HG03139 (cell line): ENCODE measurements at regions not wholly inside any gene's neighbourhood (a gene's known extent, or its start where the extent isn't known, plus 50 kb on each side); places are given as distances from the start of the nearest gene placed in this dataset.
"Not testable (repeated sequence)": the region's sequence is repeated elsewhere in the genome, so short reads cannot be mapped to it uniquely, and the experiment has no call there.

Experiments used
- ATAC-seq: cut with Tn5 transposase; IDR thresholded peaks from one replicate; pipeline ENCODE4 v1.9.1; 2021; ENCODE audit not compliant: unreplicated experiment

DNA sequence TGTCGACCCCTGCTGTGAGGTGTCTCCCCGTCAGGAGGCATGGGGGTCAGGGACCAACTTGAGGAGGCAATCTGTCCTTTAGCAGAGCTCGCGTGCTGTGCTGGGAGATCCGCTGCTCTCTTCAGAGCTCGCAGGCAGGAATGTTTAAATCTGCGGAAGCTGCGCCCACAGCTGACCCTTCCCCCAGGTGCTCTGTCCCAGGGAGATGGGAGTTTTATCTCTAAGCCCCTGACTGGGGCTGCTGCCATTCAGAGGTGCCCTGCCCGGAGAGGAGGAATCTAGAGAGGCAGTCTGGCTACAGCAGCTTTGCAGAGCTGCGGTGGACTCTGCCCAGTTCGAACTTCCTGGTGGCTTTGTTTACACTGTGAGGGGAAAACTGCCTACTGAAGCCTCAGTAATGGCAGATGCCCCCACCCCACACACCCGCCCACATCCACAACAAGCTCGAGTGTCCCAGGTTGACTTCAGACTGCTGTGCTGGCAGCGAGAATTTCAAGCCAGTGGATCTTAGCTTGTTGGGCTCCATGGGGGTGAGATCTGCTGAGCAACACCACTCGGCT is 133.1 kb downstream of the CENPC start:
- not testable (repeated sequence) for ATAC-seq

DNA sequence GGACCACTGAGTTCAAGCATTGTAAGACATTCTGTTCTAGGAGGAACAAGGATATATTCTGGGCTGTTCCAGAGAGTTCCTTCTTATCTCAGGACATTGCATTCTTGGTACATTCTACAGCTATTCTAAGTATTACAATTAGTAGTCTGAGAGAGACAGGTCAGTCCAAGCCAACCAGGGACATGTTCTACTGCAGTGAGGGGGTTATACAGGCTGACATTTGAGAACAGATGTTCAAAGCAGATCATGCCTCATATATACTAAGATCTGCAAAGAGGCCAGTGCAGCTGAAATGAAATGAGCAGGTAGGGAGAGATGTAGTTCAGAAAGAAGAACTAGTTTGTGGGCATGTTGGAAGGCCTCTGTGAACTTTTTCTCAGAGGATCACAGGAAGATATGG is 142.0 kb downstream of the CENPC start:
- ATAC-seq, result no peak

DNA sequence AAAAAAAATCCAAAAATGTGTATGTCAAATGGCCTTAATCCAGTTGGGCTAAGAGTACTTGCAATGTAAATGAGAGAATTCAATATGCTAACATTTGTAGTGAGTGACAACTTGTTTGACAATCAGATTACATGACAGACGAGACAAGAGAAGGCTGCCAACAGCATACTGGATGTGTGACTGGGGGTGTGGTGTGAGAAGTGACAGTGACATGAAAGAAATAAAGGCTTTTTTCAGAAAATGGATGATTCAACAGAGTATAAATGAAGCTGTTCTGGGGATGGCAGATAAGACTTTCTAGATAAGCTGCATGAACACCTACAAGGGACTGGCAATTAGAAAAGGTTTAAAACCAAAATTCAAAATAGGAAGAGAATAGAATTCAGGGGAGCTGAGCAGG is 143.4 kb downstream of the CENPC start:
- ATAC-seq, result no peak

DNA sequence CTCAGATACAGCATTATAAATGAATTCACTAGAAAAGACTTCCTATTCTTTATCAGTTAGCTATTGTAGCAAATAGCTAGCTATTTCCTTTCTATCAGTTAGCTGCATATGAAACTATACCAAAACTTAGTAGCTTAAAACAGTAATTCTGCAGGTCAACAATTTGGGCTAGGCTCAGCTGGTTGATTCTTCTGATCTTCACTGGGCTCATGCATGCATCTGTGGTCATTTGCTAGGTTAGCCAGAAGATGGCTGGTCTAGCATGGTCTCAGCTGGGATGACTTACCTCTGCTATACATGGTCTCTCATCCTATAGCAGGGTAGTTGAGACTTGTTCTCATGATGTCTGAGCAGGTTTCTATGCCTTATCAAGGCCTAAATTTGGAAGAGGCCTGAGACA is 147.4 kb downstream of the CENPC start:
- no peak for ATAC-seq

DNA sequence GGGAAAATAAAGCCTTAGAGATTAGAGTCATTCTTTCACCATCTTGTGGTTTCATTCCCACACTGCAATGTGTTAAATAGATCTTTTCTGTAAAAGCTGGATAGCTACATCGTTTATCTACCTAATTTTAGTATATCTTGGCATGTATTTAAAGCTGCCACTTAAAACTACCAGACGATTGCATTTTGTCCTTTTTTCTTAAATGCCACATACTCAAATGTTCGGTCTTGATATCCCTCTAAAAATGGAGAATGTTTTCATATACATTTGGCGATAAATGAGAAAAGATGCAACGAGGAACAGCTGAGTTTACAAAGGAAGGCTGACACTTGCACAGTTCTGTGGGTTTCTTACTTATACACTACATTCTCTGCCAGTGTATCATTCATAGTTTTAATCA is 148.3 kb downstream of the CENPC start:
- ATAC-seq, result no peak

DNA sequence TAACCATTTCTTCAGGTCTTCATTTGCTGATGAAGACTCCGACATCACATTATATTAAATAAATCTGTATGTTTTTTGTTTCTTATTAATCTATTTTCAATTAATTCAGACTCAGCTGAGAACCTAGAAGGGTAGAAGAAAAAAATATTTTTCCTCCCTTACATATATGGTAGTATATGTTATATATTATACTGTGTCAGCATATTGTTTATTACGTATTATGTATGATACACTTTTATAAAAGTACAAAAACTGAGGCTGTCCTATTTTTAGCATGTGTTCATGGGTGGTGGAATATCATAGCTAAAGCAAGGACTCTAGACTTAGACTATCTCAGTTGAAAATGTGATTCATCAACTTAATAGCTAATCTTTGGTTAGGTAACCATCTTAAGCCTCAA is 149.3 kb downstream of the CENPC start:
- ATAC-seq, result no peak

DNA sequence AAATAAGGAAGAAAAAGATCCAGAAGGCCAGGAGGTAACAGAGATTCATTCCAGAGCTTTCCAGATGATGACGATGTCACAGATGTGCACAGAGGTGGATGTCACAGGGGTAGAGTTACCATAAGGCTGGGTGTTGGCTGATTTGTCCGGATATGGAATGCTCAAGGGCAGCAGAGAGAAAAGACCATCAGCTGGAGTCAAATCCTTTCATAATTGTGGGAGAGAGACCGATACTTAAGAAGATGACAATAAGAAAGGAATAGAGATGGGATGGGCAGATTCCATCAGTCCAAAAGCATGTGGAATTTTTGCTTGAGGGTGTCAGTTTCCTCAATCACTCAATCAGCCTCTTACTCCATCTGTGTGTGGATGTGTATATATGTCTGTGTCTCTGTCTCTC is 150.4 kb downstream of the CENPC start:
- no peak for ATAC-seq

DNA sequence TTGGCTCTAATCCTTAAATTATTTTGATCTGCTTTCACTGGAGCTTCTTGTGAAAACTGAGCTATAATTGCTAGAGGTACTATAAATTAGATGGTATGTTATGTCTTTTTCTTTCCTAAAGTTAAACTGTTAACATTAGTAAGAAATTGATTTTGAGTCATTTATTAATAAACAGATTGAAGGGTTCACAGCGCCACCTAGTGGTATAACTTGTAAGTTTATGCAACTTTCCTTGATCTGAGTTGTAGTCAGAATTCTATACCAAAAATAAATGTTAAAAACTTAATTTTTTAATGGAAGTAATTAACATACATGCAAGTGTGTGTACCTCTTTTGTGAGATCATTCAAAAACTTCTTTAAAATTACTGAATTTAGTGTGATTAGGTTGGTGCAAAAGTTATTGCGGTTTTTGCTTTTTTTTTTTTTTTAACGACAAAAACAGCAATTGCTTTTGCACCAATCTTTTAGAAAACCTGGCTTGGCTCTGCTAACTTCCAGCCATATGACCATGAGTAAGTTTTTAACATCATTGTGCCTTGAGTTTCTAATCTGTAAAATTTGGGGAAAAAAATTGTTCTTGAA is 151.5 kb downstream of the CENPC start:
- ATAC-seq, result no peak

DNA sequence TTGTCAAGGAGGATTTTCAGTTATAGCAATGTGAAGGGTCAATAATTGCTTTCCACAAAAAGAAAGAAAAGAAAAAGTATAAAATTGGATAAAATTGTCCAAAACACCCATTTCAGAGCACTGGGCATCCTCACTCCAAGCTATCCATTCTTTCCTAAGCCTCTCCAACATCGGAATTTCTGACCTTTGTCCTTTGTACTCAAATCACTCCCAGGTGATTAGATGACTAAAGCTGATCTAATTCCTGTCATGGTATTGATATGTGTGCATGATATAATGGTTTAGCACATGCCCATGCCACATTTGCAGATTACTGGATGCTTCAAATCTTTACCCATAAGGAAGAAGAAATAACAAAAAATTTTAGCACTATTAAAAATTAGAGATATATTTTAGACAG is 152.3 kb downstream of the CENPC start:
- ATAC-seq, result no peak

DNA sequence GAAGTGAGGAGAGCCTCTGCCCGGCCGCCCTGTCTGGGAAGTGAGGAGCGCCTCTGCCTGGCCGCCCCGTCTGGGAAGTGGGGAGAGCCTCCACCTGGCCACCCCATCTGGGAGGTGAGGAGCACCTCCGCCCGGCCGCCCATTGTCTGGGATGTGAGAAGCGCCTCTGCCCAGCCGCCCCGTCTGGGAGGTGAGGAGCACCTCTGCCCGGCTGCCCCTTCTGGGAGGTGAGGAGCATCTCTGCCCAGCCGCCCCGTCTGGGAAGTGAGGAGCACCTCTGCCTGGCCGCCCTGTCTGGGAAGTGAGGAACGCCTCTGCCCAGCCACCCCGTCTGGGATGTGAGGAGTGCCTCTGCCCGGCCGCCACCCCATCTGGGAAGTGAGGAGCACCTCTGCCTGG is 163.9 kb downstream of the CENPC start:
- ATAC-seq, result not testable (repeated sequence)

DNA sequence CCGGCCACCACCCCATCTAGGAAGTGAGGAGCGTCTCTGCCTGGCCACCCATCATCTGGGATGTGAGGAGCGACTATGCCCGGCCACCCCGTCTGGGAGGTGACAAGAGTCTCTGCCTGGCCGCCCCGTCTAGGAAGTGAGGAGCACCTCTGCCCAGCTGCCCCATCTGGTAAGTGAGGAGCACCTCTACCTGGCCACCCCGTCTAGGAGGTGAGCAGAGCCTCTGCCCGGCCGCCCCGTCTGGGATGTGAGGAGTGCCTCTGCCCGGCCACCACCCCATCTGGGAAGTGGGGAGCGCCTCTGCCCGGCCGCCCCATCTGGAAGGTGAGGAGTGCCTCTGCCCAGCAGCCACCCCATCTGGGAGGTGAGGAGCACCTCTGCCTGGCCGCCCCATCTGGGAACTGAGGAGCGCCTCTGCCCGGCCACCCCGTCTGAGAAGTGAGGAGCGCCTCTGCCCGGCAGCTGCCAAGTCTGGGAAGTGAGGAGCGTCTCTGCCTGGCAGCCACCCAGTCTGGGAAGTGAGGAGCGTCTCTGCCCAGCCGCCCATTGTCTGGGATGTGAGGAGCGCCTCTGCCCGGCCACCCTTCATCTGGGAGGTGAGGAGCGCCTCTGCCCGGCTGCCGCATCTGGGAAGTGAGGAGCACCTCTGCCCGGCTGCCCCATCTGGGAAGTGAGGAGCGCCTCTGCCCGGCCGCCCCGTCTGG is 164.4 kb downstream of the CENPC start:
- not testable (repeated sequence) for ATAC-seq

DNA sequence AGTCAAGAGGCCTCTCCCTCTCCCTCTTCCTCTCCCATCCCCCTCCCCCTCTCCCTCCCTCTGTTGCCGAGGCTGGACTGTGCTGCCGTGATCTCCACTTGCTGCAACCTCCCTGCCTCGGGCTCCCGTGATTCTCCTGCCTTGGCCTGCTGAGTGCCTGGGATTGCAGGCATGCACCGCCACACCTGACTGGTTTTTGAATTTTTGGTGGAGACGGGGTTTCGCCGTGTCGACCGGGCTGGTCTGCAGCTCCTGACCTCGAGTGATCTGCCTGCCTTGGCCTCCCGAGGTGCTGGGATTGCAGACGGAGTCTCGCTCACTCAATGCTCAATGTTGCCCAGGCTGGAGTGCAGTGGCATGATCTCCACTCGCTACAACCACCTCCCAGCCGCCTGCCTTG is 165.1 kb downstream of the CENPC start:
- ATAC-seq, result no peak

DNA sequence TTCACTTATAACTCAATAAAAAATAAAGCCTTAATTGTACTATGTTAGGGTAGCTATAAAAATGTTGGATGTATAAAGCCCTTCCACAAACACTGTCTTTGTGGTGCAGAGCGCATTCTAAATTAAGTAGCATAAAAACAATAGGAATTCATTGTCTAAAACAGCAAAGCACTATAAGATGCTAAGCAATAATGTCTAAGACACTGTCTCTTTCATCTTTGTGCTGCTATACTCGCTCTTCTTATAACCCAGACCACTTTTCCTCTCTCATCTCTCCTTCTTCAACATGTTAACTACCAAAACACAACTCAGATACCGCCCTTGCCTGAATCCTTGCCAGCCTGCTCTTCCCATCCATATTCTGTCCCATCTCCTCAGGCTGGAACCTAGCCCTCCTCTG is 170.0 kb downstream of the CENPC start:
- ATAC-seq, result no peak

DNA sequence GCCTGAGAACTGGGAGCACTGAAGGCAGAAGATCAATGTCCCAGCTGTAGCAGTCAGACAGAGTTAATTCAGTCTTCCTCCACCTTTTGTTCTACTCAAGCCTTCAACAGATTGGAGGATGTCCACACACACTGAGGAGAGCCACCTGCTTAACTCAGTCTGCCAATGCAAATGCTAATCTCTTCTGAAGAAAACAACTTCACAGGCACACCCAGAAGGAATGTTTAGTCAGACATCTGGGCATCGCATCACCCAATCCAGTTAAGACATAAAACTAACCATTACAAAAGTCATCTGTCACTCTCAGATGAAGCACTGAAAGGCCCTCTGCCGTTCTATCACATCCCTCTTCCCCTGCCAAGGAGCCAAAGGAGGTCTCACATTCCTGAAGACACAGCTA is 173.7 kb downstream of the CENPC start:
- no peak for ATAC-seq

DNA sequence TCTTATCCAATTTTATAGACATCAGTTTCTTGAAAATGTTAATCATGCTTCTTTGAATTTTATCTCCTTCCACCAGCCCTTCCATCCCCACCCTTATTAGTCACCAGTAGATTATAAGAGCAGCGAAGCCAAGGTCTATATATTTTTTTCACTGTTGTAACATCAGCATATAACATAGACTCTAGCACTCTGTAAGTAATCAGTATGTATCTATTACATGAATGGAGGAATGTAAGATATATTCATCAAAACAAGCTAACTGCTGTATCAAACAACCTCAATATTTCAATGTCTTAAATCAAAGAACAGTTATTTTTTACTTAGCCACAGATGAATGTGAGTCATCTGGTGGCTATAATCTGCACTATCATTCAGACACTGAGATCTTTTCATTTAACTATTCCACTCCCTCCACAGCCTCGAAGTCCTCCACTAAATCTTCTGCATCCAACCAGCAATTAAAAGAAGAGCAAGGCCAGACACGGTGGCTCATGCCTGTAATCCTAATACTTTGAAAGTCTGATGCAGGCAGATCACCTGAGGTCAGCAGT is 178.9 kb downstream of the CENPC start:
- no peak for ATAC-seq

DNA sequence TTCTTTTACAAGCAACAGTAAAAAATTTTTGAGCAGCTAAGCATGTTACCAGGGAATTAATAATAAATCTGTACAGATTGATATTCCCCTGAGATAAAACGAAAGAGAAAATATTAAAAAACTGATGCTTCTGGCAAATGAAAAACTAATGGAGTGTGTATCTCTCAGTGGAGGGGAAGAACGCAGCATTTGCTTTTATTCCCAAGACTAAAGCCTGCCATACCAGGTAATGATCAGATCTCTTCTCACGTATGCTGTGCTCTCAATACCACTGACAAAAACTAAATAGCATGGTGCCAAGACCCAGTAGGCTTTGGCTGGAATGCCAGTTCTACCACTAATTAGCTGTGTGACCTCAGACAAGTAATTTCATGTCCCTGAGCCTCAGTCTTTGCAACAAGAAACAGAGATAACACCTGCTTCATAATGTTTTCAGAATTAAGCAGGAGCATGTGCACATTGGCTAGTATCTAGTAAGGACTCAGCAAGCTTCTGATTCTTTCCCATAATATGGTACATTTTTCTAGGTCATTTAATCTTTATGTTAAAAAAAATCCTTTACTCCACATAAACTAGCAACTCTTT is 179.6 kb downstream of the CENPC start:
- no peak for ATAC-seq

DNA sequence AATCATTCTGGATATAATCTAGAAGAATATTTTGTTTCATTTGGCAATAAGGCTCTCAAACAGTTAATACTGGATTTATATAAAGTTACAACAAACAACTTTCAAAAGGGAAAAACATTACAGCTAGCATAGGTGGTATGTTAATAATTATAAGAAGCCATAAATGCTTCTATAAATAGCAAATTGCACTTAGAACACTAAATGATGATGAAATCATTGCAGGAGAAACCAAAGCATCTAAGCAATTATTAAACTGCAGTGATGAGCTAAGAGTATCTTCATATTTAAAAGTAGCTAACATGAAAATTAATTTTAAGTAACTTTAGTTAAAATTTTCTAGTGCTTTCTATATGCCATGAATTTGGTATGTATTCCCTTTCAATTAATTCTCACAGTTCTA is 189.5 kb downstream of the CENPC start:
- no peak for ATAC-seq

DNA sequence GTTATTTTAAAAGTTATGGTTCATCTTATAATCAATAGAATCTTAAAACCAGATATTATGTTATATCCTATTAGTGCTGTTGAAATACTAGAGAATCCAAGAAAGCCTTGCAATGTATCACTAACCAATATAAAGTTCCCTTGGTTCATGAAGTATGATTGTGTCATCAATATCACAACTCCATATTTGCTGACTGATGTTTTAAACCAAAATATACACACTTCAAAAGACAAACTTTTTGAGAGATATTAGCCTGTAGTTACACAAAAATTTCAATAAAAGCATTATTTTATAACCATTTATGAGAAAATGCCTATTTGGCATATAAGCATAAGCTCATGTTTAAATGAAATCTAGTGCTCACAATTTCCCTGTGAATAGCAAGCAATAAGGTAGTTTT is 198.6 kb downstream of the CENPC start:
- no peak for ATAC-seq

DNA sequence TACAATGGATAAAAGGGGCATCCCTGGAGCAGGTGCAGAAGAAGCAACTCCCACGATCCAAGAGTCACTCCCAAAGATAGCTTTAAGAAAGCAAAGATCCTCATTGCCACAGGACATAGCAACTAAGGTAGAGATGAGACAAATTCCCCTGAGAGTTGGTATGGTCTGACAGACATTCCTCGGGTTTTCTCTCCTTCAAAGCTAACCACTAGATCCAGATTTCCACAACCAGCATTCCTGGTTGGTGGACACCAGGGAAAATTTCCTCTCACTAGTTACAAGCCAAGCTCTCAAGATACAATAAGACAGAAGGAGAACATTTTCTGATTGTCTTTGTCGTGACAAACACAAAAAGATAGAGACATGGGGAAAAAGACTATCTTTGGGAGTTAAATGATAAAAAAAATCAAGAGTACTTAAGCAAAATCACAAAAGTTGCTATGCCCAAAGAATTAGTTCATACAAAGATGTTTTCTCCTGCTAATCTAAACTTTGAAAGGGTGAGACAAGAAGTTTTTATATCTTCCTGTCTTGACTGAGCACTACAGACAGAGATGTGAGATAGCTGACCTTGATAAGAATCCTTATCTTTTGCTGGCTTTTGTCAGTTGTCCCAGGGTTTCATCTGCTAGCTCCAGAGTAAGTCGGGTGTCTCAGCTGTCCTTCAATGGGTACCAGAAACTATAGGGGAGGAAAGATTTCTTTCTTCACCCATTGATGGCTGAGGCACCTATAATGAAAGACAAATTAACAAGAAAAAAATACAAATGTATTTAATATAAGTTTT is 200.5 kb downstream of the CENPC start:
- no peak for ATAC-seq

DNA sequence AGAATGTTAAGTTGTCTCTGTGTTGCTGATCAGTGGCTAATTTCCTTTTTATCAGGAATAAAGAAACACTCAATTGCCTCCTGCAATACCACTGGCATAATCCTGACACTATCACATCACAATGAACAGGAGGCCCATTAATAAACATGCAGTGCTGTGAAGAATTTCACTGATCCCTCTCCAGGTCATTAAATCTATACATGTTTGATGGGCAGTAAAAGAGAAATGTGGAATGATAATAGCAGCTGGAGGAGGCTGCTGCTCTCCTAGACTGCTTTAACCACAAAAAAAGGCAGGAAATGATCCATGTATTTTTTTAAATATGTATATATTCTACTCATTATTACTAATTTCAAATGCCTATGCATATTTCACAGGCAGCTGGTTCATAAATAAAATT is 202.1 kb downstream of the CENPC start:
- ATAC-seq, result no peak

DNA sequence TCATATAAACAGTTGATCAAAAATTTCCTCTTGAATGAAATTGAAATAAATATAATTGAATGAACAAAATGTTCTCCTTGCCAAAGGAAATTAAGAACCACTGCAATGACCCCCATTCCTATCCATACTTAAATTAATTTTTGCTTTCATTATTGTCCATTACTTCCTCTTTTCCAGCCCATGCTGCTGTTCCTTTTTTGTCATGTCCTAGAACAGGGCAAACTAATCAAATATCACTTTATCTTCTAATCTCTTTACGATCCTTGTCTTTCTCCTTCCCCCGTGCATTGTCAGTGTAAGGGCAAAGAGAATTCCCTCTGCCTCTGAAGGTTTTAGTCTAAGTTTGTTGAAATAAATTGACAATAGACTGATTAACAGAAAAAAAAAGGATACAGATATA is 203.0 kb downstream of the CENPC start:
- no peak for ATAC-seq
